ENCODE measurements at regions not wholly inside any gene's neighbourhood (a gene's known extent, or its start where the extent isn't known, plus 50 kb on each side); places are given as distances from the start of the nearest gene placed in this dataset.

- DNase-seq (ENCODE audit: low read depth): no peak
- no peak for TF ChIP-seq CTCF (conservative IDR thresholded peaks at IDR 0.05; ENCODE audit: low read depth, low read length)
- H3K4me3 ChIP-seq (ENCODE audit: low read depth, low read length): no peak overlapping the region
Measured at GRCh38 chr20:21788082-21788481, 82.6 kb downstream of the PAX1 start.

- H3K4me3 ChIP-seq (ENCODE audit: low read depth, low read length): no peak overlapping the region
- DNase-seq (ENCODE audit: low read depth): no peak
- TF ChIP-seq CTCF (conservative IDR thresholded peaks at IDR 0.05; ENCODE audit: low read depth, low read length): no peak
Measured at GRCh38 chr20:21781446-21782075, 76.1 kb downstream of the PAX1 start.

GRCh38 chr20:21780528-21780927 is 75.1 kb downstream of the PAX1 start:
- TF ChIP-seq CTCF (conservative IDR thresholded peaks at IDR 0.05; ENCODE audit: low read depth, low read length): no peak
- no peak overlapping the region for H3K4me3 ChIP-seq (ENCODE audit: low read depth, low read length)
- DNase-seq (ENCODE audit: low read depth): no peak
